Endothelial cell of umbilical vein (primary cell): ENCODE measurements at regions not wholly inside any gene's neighbourhood (a gene's known extent, or its start where the extent isn't known, plus 50 kb on each side); places are given as distances from the start of the nearest gene placed in this dataset.

Experiments
- EZH2 ChIP-seq: IDR thresholded peaks from 2 replicates; pipeline ENCODE4 v1.6.1; 2012; ENCODE audit warnings: borderline replicate concordance, low read depth, mild to moderate bottlenecking, moderate library complexity, low read length, inconsistent platforms; ENCODE audit not compliant: severe bottlenecking
- FOS ChIP-seq: IDR thresholded peaks from 2 replicates; pipeline ENCODE4 v1.6.1; 2011; ENCODE audit warnings: mild to moderate bottlenecking, low read length, moderate library complexity, borderline replicate concordance; ENCODE audit not compliant: insufficient read depth
- GATA2 ChIP-seq: IDR thresholded peaks from 2 replicates; pipeline ENCODE4 v1.7.0; 2011; ENCODE audit warnings: low read depth, mild to moderate bottlenecking, moderate library complexity, mixed read lengths, low read length; ENCODE audit not compliant: insufficient read length, insufficient read depth
- JUN ChIP-seq: IDR thresholded peaks from 2 replicates; pipeline ENCODE4 v1.6.1; 2011; ENCODE audit warnings: borderline replicate concordance, low read depth; ENCODE audit not compliant: insufficient read length, insufficient read depth
- POLR2A ChIP-seq: IDR thresholded peaks from 2 replicates; pipeline ENCODE4 v1.6.1; 2012; ENCODE audit warnings: low read depth, mild to moderate bottlenecking, control low read depth, low read length
- POLR2AphosphoS5 ChIP-seq: IDR thresholded peaks from 2 replicates; pipeline ENCODE4 v1.6.1; 2012; ENCODE audit warnings: low read depth, mild to moderate bottlenecking, control low read depth, low read length, moderate library complexity; ENCODE audit not compliant: insufficient read depth
- TF ChIP-seq, protein P1 (sequence below), 2 donors: IDR thresholded peaks; 1 replicate in 1 of 2; 2 replicates in 1 of 2; pipeline ENCODE4 v1.5.1; 2011; ENCODE audit warnings: low read length in 2 of 2, mild to moderate bottlenecking in 2 of 2, moderate library complexity in 2 of 2, control low read depth in 1 of 2, inconsistent platforms in 1 of 2, low read depth in 1 of 2; ENCODE audit not compliant: insufficient read depth in 1 of 2; ENCODE audit errors: extremely low read depth in 1 of 2
- TF ChIP-seq, protein P2 (sequence below): IDR thresholded peaks from 2 replicates; pipeline ENCODE4 v1.6.1; 2011; ENCODE audit not compliant: insufficient read depth, insufficient read length

DNA sequence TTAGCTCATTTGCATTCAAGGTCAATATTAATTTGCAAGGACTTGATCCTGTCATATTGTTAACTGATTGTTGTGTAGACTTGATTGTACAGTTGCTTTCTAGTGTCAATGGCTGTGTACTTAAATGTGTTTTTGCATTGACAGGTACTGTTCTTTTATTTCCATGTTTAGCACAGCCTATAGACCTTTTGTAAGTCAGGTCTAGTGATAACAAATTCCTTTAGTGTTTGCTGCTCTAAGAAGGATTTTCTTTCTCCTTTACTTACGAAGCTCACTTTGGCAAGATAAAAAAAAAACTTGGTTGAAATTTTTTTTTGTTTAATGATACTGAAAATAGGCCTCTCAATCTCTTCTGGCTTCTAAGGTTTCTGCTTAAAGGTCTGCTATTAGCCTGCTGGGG, 942.3 kb downstream of the QKI start:
- TF ChIP-seq, protein P1, sequence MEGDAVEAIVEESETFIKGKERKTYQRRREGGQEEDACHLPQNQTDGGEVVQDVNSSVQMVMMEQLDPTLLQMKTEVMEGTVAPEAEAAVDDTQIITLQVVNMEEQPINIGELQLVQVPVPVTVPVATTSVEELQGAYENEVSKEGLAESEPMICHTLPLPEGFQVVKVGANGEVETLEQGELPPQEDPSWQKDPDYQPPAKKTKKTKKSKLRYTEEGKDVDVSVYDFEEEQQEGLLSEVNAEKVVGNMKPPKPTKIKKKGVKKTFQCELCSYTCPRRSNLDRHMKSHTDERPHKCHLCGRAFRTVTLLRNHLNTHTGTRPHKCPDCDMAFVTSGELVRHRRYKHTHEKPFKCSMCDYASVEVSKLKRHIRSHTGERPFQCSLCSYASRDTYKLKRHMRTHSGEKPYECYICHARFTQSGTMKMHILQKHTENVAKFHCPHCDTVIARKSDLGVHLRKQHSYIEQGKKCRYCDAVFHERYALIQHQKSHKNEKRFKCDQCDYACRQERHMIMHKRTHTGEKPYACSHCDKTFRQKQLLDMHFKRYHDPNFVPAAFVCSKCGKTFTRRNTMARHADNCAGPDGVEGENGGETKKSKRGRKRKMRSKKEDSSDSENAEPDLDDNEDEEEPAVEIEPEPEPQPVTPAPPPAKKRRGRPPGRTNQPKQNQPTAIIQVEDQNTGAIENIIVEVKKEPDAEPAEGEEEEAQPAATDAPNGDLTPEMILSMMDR (IDR thresholded peaks at IDR 0.05; ENCODE audit: extremely low read depth in 1 of 2, insufficient read depth in 1 of 2, low read depth in 1 of 2, low read length in 2 of 2): no peak
- no peak for TF ChIP-seq POLR2A
- no peak for TF ChIP-seq EZH2
- TF ChIP-seq JUN: no peak
- TF ChIP-seq POLR2AphosphoS5: no peak
- TF ChIP-seq GATA2: no peak
- TF ChIP-seq, protein P2, sequence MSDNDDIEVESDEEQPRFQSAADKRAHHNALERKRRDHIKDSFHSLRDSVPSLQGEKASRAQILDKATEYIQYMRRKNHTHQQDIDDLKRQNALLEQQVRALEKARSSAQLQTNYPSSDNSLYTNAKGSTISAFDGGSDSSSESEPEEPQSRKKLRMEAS: no peak
- TF ChIP-seq FOS: no peak
